ENCODE measurements at regions not wholly inside any gene's neighbourhood (a gene's known extent, or its start where the extent isn't known, plus 50 kb on each side); places are given as distances from the start of the nearest gene placed in this dataset.

DNA sequence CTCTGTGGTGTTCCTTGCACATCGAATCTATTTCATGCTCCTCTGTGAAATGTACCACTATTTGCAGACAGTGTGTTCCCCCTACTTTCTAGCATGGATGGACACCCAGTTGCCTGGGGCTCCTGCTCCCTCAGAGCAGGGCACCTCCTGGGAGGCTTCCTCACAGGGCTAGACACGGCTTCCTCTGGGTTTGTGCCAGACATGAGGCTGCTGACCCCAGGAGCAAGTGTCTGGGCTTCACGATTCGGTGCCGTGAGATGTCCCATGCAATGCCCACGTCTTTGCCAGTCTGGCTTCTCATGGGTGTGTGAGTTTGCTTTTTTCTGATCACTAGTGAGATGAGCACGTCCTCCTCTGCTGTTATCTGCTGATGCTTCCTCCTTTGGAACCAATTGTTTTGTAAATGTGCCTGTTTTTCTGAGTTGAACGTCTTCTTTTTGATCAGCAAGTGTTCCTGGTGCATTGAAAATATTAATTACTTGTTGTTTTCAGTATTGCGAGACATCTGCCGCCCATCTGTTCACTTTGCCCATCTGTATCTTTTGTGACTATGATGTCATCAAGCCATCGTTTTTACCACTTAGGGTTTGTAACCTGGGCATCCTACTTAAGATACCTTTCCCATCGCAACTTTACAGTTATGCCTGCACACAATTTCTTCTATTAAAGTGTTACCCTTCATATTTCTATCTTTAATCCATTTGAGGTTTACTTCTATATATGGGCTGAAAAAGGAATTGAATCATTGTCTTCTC is 92.0 kb downstream of the TTLL2 start:
- no peak for TF ChIP-seq CTCF (IDR thresholded peaks at IDR 0.05)
- no peak for TF ChIP-seq POLR2A (IDR thresholded peaks at IDR 0.05)
